ENCODE measurements at regions not wholly inside any gene's neighbourhood (a gene's known extent, or its start where the extent isn't known, plus 50 kb on each side); places are given as distances from the start of the nearest gene placed in this dataset.

DNA sequence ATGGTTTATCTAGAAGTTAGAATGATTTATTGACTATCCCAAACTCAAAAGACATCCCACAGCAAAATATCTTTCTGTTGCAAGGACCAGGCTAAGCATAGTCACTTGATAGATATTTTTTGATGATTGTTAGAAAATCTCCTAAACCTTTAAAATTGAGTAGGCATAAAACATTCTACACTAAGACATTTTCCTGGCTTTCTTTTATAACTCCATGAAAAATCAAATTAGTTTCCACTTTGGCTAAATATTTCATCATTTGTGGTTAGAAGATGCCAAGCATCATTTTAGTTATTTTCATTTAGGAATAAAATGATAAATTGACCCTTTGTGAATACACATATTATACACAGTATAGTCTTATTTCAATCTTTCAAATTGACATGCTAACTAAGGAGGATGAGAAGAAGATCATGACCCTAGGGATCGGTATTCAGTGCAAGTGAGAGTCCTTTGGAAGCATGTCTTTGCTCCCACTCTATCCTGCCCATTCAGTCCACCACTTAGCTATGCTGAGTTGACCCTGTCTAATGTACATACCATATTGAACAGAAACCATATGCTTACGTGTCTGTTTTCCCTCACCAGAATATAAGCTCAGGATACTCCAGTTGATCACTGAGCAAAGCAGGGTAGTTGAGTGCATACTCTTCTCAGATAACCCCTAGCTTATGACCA is 136.6 kb upstream of the OTUD4 start:
- H3K36me3 Mint-ChIP-seq (ENCODE audit: insufficient read depth, unreplicated experiment), result no peaks in the 10 kb centered on the region
- H3K4me3 Mint-ChIP-seq (ENCODE audit: low read depth, unreplicated experiment), result no peak overlapping the region
- BruUV-seq (replicated peaks), result no TSS peak
- no peaks in the 10 kb centered on the region for H3K4me1 Mint-ChIP-seq (ENCODE audit: low read depth, unreplicated experiment)
- no peak for TF ChIP-seq CTCF (IDR thresholded peaks at IDR 0.05; ENCODE audit: unreplicated experiment)
- intact Hi-C loops (cut with micrococcal nuclease; ENCODE audit: unreplicated experiment), result no loop called here
- no peaks in the 10 kb centered on the region for H3K9me3 Mint-ChIP-seq (ENCODE audit: low read depth, unreplicated experiment)
- H3K27me3 Mint-ChIP-seq (ENCODE audit: unreplicated experiment), result no peaks in the 10 kb centered on the region
- no peak for DNase-seq
- H3K27ac Mint-ChIP-seq (ENCODE audit: unreplicated experiment), result no peak overlapping the region
- CTCF ChIA-PET, result no interaction called here

DNA sequence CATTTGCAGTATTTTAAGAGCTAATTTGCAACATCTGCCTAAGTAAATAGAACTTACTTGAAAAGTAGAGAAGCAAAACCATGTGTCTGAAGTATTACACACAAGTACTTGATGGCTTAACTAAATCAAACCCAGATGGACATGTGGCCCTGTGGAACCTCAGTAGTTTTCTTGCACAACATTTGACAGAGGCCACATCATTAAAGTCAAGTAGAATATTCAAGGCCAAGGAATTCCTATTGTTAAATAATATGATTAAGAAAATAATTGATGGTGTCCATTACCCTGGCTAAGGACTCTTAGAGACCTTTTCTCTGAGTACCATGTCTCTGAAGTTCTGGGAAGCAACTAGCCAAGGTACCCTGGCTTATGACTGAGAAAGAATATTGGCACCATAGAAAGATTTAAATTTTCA is 135.4 kb upstream of the OTUD4 start:
- CTCF ChIA-PET, result no interaction called here
- no peaks in the 10 kb centered on the region for H3K9me3 Mint-ChIP-seq (ENCODE audit: low read depth, unreplicated experiment)
- no peak overlapping the region for H3K27ac Mint-ChIP-seq (ENCODE audit: unreplicated experiment)
- H3K27me3 Mint-ChIP-seq (ENCODE audit: unreplicated experiment), result no peaks in the 10 kb centered on the region
- BruUV-seq (replicated peaks), result no TSS peak
- no peak overlapping the region for H3K4me3 Mint-ChIP-seq (ENCODE audit: low read depth, unreplicated experiment)
- TF ChIP-seq CTCF (IDR thresholded peaks at IDR 0.05; ENCODE audit: unreplicated experiment), result no peak
- no peaks in the 10 kb centered on the region for H3K36me3 Mint-ChIP-seq (ENCODE audit: insufficient read depth, unreplicated experiment)
- no peaks in the 10 kb centered on the region for H3K4me1 Mint-ChIP-seq (ENCODE audit: low read depth, unreplicated experiment)
- DNase-seq, result no peak
- intact Hi-C loops (cut with micrococcal nuclease; ENCODE audit: unreplicated experiment), result no loop called here

DNA sequence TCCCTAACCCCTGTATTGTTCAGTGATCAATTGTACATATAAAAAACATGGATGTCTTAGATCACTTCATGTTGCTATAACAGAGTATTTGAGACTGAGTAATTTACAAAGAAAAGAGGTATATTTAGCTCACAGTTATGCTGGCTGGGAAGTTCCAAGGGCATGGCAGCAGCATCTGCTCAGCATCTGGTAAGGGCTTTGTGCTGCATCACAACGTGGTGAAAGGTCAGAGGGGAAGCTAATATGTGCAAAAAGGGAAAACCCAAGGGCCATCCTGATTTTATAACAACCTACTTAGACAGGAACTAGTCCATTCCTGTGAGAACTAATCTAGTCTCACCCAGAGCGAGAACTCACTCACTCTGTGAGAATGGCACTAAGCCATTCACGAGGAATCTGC is 128.2 kb upstream of the OTUD4 start:
- Mint-ChIP-seq H3K4me3 (ENCODE audit: low read depth, unreplicated experiment) (no peak overlapping the region), H3K27me3 (ENCODE audit: unreplicated experiment) (no peaks in the 10 kb centered on the region), H3K9me3 (ENCODE audit: low read depth, unreplicated experiment) (no peaks in the 10 kb centered on the region), H3K36me3 (ENCODE audit: insufficient read depth, unreplicated experiment) (no peaks in the 10 kb centered on the region), H3K27ac (ENCODE audit: unreplicated experiment) (no peak overlapping the region), H3K4me1 (ENCODE audit: low read depth, unreplicated experiment) (no peaks in the 10 kb centered on the region)
- no peak for TF ChIP-seq CTCF (IDR thresholded peaks at IDR 0.05; ENCODE audit: unreplicated experiment)
- DNase-seq, result no peak
- no TSS peak for BruUV-seq (replicated peaks)
- CTCF ChIA-PET, result no interaction called here
- intact Hi-C loops (cut with micrococcal nuclease; ENCODE audit: unreplicated experiment), result no loop called here

DNA sequence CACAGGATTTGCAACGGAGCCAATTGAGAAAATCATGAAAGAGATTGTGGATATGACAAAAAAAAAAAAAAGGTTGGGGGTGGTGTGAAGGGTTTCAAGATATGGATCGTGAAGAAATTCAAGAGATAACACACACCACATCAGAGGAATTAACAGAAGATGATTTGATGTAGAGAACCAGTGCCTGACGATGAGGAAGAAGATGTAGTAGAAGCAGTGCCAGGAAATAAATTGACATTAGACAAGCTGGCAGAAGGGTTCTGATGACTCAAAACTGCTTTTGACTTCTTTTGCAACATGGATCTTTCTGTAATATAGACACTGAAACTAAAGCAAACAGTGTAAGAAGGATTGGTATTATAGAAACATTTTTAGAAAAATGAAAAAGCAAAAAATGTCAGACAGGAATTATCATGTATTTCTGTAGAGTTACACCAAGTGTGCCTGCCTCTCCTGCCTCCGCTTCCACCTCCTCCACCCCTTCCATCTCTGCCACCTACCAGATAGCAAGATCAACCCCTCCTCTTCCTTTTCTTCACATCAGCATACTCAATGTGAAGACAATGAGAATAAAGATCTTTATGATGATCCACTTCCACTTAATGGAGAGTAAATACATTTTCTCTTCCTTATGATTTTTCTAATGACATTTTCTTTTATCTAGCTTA is 127.5 kb upstream of the OTUD4 start:
- Mint-ChIP-seq H3K9me3 (ENCODE audit: low read depth, unreplicated experiment) (no peaks in the 10 kb centered on the region), H3K27ac (ENCODE audit: unreplicated experiment) (no peak overlapping the region), H3K4me1 (ENCODE audit: low read depth, unreplicated experiment) (no peaks in the 10 kb centered on the region), H3K4me3 (ENCODE audit: low read depth, unreplicated experiment) (no peak overlapping the region), H3K27me3 (ENCODE audit: unreplicated experiment) (no peaks in the 10 kb centered on the region), H3K36me3 (ENCODE audit: insufficient read depth, unreplicated experiment) (no peaks in the 10 kb centered on the region)
- intact Hi-C loops (cut with micrococcal nuclease; ENCODE audit: unreplicated experiment), result no loop called here
- no peak for TF ChIP-seq CTCF (IDR thresholded peaks at IDR 0.05; ENCODE audit: unreplicated experiment)
- CTCF ChIA-PET, result no interaction called here
- BruUV-seq (replicated peaks), result no TSS peak
- DNase-seq, result no peak
